Choroid plexus epithelial cell (primary cell): ENCODE measurements at regions not wholly inside any gene's neighbourhood (a gene's known extent, or its start where the extent isn't known, plus 50 kb on each side); places are given as distances from the start of the nearest gene placed in this dataset.

Experiments used
- DNase-seq: peaks from one replicate; pipeline ENCODE4 v3.0.0-alpha.2; 2010; ENCODE audit warnings: low read depth
- H3K4me3 ChIP-seq: 2 replicates; pipeline ENCODE4 v1.5.1; 2011; ENCODE audit warnings: low read depth, mild to moderate bottlenecking, control low read depth, low read length, moderate library complexity
- CTCF ChIP-seq: conservative IDR thresholded peaks from 2 replicates; pipeline ENCODE4 v1.5.1; 2011; ENCODE audit warnings: low read depth, mild to moderate bottlenecking, control low read depth, inconsistent platforms, low read length, moderate library complexity

- no peak for TF ChIP-seq CTCF
- H3K4me3 ChIP-seq, result no peak overlapping the region
- no peak for DNase-seq
Observed at GRCh38 chr12:104858611-104859543, 99.2 kb downstream of the SLC41A2 start.

GRCh38 chr12:104856531-104856930 is 101.6 kb downstream of the SLC41A2 start:
- DNase-seq, result no peak
- no peak overlapping the region for H3K4me3 ChIP-seq
- TF ChIP-seq CTCF, result no peak

- no peak for DNase-seq
- no peak overlapping the region for H3K4me3 ChIP-seq
- no peak for TF ChIP-seq CTCF
Observed at GRCh38 chr12:104855599-104855998, 102.5 kb downstream of the SLC41A2 start.

GRCh38 chr12:104852896-104853295 is 105.2 kb downstream of the SLC41A2 start:
- no peak for TF ChIP-seq CTCF
- DNase-seq, result no peak
- no peak overlapping the region for H3K4me3 ChIP-seq

- TF ChIP-seq CTCF, result no peak
- DNase-seq, result no peak
- H3K4me3 ChIP-seq, result no peak overlapping the region
Observed at GRCh38 chr12:104852102-104852501, 106.0 kb downstream of the SLC41A2 start.

- no peak for DNase-seq
- H3K4me3 ChIP-seq, result no peak overlapping the region
- no peak for TF ChIP-seq CTCF
Observed at GRCh38 chr12:104850781-104851180, 107.3 kb downstream of the SLC41A2 start.
